Mucosa of rectum (tissue), 2 donors: ENCODE measurements at regions not wholly inside any gene's neighbourhood (a gene's known extent, or its start where the extent isn't known, plus 50 kb on each side); places are given as distances from the start of the nearest gene placed in this dataset.

Experiments
- H3K27ac ChIP-seq, 2 donors: one replicate each; pipeline ENCODE4 v1.7.0; 2013; ENCODE audit warnings: inconsistent platforms in 2 of 2, low read depth in 2 of 2, low read length in 2 of 2
- H3K27me3 ChIP-seq, 2 donors: one replicate each; pipeline ENCODE4 v1.7.0; 2013; ENCODE audit warnings: low read length in 2 of 2; ENCODE audit not compliant: control insufficient read depth in 2 of 2, insufficient read depth in 2 of 2
- H3K36me3 ChIP-seq, 2 donors: one replicate each; pipeline ENCODE4 v1.7.0; 2013; ENCODE audit warnings: low read length in 2 of 2; ENCODE audit not compliant: control insufficient read depth in 2 of 2, insufficient read depth in 2 of 2
- H3K4me1 ChIP-seq, 2 donors: one replicate each; pipeline ENCODE4 v1.7.0; 2013; ENCODE audit warnings: low read length in 2 of 2, mild to moderate bottlenecking in 1 of 2; ENCODE audit not compliant: control insufficient read depth in 2 of 2, insufficient read depth in 2 of 2
- H3K4me3 ChIP-seq, 2 donors: one replicate each; pipeline ENCODE4 v1.7.0; 2013; ENCODE audit warnings: low read length in 2 of 2
- H3K9ac ChIP-seq, 2 donors: one replicate each; pipeline ENCODE4 v1.7.0; 2013; ENCODE audit warnings: low read length in 2 of 2, low read depth in 1 of 2, mild to moderate bottlenecking in 1 of 2
- H3K9me3 ChIP-seq, 2 donors: one replicate each; pipeline ENCODE4 v1.7.0; 2013; ENCODE audit warnings: low read length in 2 of 2; ENCODE audit not compliant: control insufficient read depth in 2 of 2
- donor health status: healthy.
- donor health status: Normal muscosa, but diverticular disease.

DNA sequence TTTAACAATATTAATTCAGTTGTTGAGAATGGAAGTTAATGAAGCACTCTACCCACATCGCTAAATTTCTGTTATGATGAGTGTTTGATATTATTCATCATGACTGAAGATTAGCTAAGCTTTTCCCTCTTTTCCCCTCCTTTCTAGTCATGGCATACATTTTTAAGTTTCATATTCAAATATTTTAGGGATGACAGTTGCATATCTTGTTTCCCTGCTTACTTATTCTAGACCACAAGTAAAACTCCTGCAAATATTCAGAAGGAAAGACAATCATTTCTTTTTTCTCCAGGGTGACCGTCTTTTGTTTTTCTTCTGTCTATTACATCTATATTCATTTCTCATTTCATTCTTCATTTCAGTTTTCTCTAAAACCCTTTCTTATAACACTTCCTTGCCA is 906.0 kb downstream of the ADGRL2 start:
- Histone ChIP-seq H3K9ac (no peak overlapping the region), H3K4me1 (no peaks in the 10 kb centered on the region), H3K36me3 (no peaks in the 10 kb centered on the region), H3K27ac (no peak overlapping the region), H3K4me3 (no peak overlapping the region), H3K27me3 (no peaks in the 10 kb centered on the region), H3K9me3 (no peaks in the 10 kb centered on the region)

DNA sequence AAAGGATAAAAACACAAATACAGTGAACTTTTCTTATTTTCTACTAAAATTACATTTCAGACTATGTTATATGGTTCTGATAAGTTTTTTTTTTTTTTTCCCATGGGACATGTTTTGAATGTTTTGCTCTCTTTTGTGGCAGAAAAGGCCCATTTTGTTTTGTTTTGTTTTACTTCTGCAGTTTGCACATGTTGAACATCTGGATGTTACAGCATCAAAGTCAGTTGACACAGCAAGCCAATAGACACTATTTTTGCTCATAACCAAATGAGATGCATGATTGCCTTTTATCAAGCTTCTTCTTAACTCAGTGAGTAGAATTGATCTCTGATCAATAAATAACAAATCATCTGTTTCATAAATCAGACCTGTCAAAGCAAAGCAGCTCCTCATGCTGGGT is 904.2 kb downstream of the ADGRL2 start:
- Histone ChIP-seq H3K27ac (no peak overlapping the region), H3K9me3 (no peaks in the 10 kb centered on the region), H3K9ac (no peak overlapping the region), H3K36me3 (no peaks in the 10 kb centered on the region), H3K27me3 (no peaks in the 10 kb centered on the region), H3K4me3 (no peak overlapping the region), H3K4me1 (no peaks in the 10 kb centered on the region)

DNA sequence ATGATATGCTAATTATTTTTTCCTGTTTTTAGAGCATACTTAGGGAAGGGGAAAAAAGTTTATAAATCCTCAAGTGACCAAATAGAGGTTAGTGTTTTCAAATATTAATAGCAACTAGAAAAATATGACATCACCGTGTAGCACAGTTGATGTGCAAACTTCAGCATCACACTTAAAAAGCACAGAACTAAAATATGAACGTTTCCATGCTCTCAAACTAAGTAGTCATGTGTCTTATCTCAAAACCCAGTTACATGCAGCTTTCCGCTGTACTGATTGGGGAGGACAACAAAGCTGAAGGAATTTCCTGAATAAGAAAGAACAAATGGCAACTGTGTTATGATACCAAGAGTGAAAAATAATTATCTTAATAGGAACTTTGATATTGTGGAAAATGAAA is 903.7 kb downstream of the ADGRL2 start:
- no peak overlapping the region for H3K9ac ChIP-seq
- H3K9me3 ChIP-seq = no peaks in the 10 kb centered on the region
- H3K4me3 ChIP-seq = no peak overlapping the region
- no peaks in the 10 kb centered on the region for H3K27me3 ChIP-seq
- no peak overlapping the region for H3K27ac ChIP-seq
- no peaks in the 10 kb centered on the region for H3K36me3 ChIP-seq
- H3K4me1 ChIP-seq = no peaks in the 10 kb centered on the region

DNA sequence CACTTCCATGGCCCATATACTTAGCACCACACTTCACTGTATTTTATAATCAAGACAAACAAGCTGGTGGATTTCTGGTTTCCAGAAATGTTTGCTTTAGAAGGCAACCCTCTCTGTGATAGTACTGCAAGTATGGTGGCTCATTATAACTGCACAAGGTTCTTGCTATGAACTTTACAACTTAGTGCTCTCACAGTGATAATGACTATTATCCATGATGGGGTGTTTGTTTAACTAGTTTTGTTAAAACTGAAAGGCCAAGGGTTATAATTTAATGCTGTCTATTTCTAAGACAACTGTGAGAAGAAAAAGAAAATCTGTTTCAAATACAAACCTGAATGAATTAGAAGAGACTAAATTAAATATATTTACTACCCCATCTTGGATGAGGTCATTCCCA is 903.2 kb downstream of the ADGRL2 start:
- no peaks in the 10 kb centered on the region for H3K36me3 ChIP-seq
- no peak overlapping the region for H3K27ac ChIP-seq
- no peak overlapping the region for H3K4me3 ChIP-seq
- H3K27me3 ChIP-seq = no peaks in the 10 kb centered on the region
- no peaks in the 10 kb centered on the region for H3K4me1 ChIP-seq
- H3K9ac ChIP-seq = no peak overlapping the region
- no peaks in the 10 kb centered on the region for H3K9me3 ChIP-seq

DNA sequence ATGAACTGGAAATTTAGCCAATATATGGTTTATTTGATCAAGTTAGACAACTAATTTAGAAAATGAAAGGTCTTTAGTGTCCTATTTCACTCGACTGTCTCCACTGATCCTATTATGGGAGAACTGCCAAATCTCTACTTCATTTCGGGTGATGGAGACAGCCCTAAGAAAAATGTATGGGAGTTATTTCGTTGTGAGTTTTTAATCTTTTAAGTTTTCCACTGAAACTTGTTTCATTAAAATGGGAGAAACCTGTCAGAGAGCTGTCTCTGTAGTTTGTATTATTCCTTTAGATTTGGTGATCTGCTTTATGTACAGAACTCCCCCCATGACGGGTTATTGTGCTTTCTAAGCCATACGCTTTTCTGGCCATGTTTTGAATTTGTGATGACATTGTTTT is 899.7 kb downstream of the ADGRL2 start:
- Histone ChIP-seq H3K27ac (no peak overlapping the region), H3K4me1 (no peaks in the 10 kb centered on the region), H3K27me3 (no peaks in the 10 kb centered on the region), H3K4me3 (no peak overlapping the region), H3K9ac (no peak overlapping the region), H3K9me3 (no peaks in the 10 kb centered on the region), H3K36me3 (no peaks in the 10 kb centered on the region)

DNA sequence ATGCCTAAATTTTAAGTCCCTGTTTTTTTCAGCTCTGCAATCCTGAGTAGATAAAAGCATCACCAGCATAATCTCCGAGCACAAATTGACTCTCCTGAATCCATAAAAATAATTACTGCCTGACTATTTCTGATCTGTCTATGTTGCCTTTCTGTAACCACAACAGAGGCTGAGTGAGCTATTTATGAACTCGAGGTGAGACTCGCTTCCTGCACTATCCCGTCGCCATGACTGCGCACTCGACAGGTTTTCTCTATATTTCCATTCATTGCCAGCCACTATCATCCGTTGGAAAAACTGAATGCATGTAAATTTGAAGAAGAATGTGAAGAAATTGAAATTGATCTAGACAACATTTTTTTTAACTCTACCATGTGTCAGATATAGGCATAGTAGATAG is 897.2 kb downstream of the ADGRL2 start:
- no peak overlapping the region for H3K27ac ChIP-seq
- H3K4me3 ChIP-seq = no peak overlapping the region
- no peak overlapping the region for H3K9ac ChIP-seq
- H3K9me3 ChIP-seq = no peaks in the 10 kb centered on the region
- H3K36me3 ChIP-seq = no peaks in the 10 kb centered on the region
- H3K27me3 ChIP-seq = no peaks in the 10 kb centered on the region
- no peaks in the 10 kb centered on the region for H3K4me1 ChIP-seq

DNA sequence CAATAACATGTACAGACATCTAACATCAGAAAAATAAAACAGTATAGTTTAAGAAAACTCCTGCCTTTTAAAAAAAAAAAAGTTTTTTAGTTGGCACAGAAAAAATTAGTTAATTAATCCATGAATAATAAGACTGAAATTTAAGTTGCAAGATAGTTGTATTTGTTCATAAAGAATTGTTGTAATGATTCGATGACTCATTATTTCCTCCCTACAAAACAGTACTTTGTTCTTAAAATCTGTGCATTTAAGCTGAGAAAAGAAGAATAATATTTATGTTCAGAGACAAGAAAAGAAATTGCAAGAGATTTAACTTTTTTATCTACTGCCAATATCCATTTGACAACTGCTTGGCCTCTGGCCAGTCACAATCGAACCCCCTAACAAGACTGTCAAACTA is 894.7 kb downstream of the ADGRL2 start:
- Histone ChIP-seq H3K27ac (no peak overlapping the region), H3K36me3 (no peaks in the 10 kb centered on the region), H3K4me3 (no peak overlapping the region), H3K9ac (no peak overlapping the region), H3K9me3 (no peaks in the 10 kb centered on the region), H3K27me3 (no peaks in the 10 kb centered on the region), H3K4me1 (no peaks in the 10 kb centered on the region)

DNA sequence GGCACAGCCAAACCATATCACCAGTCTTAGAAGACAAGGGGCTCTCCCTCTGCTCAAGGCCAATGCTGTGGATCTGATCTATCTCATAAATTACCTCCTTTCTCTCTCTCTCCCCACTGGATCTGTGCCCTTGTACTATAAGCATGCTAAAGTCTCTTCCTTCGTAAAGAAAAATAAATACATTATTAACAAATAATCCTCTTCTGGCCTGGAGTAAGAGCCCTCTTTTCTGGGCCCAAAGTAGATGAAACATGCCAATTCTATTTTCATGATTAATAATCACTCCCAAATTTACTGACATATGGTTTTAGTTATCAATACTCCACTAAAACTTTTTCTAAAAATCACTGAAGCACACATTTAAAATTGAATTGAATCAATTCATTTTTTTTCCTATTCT is 889.7 kb downstream of the ADGRL2 start:
- Histone ChIP-seq H3K9ac (no peak overlapping the region), H3K36me3 (no peaks in the 10 kb centered on the region), H3K4me3 (no peak overlapping the region), H3K27me3 (no peaks in the 10 kb centered on the region), H3K27ac (no peak overlapping the region), H3K4me1 (no peaks in the 10 kb centered on the region), H3K9me3 (peaks cover 3 to 5% of the 10 kb centered on the region in 2 donors)

DNA sequence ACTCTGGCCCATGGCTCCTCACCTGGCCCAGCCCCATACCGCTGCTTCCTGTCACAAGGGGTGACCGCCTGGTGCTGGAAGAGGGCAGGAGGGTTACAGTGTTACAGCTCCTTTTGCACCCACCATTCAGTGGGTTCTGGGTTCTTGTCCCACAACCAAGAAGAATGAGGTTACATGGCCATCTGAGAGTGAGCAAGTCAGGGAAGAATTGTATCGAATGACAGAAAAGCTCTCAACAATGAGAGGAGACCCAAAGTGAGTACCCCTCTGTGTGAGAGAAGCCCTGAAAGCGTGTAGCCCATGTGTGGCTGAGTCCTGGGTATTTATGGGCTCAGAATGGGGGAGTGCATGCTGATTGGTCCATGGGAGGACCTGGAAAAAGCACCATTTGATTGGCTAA is 888.5 kb downstream of the ADGRL2 start:
- H3K27ac ChIP-seq = no peak overlapping the region
- no peaks in the 10 kb centered on the region for H3K36me3 ChIP-seq
- no peaks in the 10 kb centered on the region for H3K4me1 ChIP-seq
- peaks cover 3 to 5% of the 10 kb centered on the region in 2 donors for H3K9me3 ChIP-seq
- H3K4me3 ChIP-seq = no peak overlapping the region
- no peak overlapping the region for H3K9ac ChIP-seq
- no peaks in the 10 kb centered on the region for H3K27me3 ChIP-seq

DNA sequence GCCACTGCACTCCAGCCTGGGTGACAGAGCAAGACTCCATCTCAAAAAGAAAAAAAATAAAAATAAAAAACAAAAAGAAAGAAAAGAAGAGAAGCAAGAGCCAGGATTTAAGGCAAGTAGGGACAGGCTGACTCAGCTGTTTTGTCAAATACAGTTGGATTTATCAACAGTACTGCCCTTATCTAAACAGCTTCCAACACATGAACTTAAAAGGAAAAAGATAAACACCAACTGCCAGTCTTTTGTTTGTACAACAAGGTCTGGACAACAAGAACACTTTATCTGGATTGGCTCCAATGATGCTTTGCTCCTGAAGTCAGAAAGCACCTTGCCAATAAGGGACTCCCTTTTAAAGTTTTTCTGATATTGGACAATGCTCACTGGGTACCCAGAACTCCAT is 886.0 kb downstream of the ADGRL2 start:
- no peak overlapping the region for H3K4me3 ChIP-seq
- no peaks in the 10 kb centered on the region for H3K36me3 ChIP-seq
- no peak overlapping the region for H3K9ac ChIP-seq
- no peaks in the 10 kb centered on the region for H3K27me3 ChIP-seq
- no peak overlapping the region for H3K27ac ChIP-seq
- no peaks in the 10 kb centered on the region for H3K4me1 ChIP-seq
- H3K9me3 ChIP-seq = peaks cover 3 to 9% of the 10 kb centered on the region in 2 donors

DNA sequence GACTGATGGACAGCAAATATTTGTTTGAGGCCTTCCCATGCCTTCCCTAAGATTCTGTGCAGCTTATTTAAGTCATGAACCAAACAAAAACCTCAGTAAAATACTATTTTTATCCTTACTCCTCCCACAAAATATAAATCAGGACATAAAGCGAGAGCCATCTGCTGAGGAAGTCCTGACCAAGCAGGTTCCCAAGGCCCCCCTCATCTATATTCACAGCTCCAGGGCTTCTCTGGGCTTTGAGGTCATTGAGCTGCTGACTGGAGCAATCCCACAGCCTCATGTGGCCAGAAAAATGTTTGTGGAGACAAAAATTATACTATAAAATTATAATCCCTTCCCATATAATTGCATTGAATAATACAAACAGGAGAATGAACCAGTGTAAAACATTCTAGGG is 846.2 kb downstream of the ADGRL2 start:
- no peaks in the 10 kb centered on the region for H3K9me3 ChIP-seq
- H3K36me3 ChIP-seq = no peaks in the 10 kb centered on the region
- H3K9ac ChIP-seq = no peak overlapping the region
- H3K27me3 ChIP-seq = no peaks in the 10 kb centered on the region
- no peak overlapping the region for H3K27ac ChIP-seq
- H3K4me1 ChIP-seq = no peaks in the 10 kb centered on the region
- H3K4me3 ChIP-seq = no peak overlapping the region
